ENCODE measurements at regions not wholly inside any gene's neighbourhood (a gene's known extent, or its start where the extent isn't known, plus 50 kb on each side); places are given as distances from the start of the nearest gene placed in this dataset.

DNA sequence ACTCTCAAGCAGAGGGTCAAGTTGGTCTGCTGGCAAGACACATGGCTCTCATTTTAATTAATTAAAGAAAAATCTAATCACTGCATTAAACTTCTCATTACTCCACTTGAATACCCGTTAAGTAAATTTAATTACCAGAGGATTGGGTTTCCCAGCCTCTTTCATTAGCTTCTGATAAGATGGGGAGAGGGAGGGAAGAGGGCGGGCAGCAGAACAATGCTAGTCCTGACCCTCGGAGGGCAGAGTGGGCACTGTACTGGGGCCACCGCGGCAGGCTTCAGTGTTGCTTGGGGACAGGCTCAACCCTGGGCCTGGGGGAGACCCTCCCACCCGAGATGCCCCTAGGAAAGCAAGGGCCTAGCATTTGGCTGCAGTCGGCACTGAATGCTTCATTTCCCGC, 55.6 kb upstream of the LINGO1 start:
- Histone ChIP-seq H3K56ac (replicated peaks; ENCODE audit: insufficient read length, low read depth, low read length) (no peak overlapping the region), H4K8ac (ENCODE audit: extremely low read depth, insufficient read depth, low read length) (no peak overlapping the region), H3K36me3 (ENCODE audit: control insufficient read depth in 2 of 4, insufficient read depth in 4 of 4, low read length in 3 of 4) (no peaks in the 10 kb centered on the region), H2BK5ac (ENCODE audit: low read depth, low read length) (no peak overlapping the region), H3K4me1 (replicated peaks in 1 of 4; ENCODE audit: control insufficient read depth in 3 of 4, insufficient read depth in 4 of 4, low read length in 3 of 4) (peaks cover 0 to 3% (median 0%) of the 10 kb centered on the region in 4 experiments; a peak in 2 of 7 replicates), H2AFZ (ENCODE audit: low read length) (no peak overlapping the region), H3K9ac (replicated peaks in 1 of 4; ENCODE audit: extremely low read depth in 1 of 4, low read depth in 3 of 4, low read length in 3 of 4) (no peak overlapping the region), H2BK12ac (ENCODE audit: low read depth, low read length) (no peak overlapping the region), H4K5ac (ENCODE audit: insufficient read length, low read depth, low read length) (no peak overlapping the region), H3K18ac (ENCODE audit: extremely low read depth, low read length) (no peak overlapping the region), H2BK120ac (replicated peaks; ENCODE audit: low read depth, low read length) (no peak overlapping the region), H3K23me2 (ENCODE audit: low read depth, low read length) (no peaks in the 10 kb centered on the region), H3K4me2 (ENCODE audit: insufficient read depth in 1 of 2, low read depth in 2 of 2, low read length in 2 of 2) (no peak overlapping the region), H4K91ac (replicated peaks; ENCODE audit: insufficient read length, low read length) (no peak overlapping the region), H3K4ac (replicated peaks; ENCODE audit: insufficient read length, low read depth, low read length) (no peak overlapping the region), H2AK5ac (ENCODE audit: low read depth, low read length) (no peak overlapping the region), H3K23ac (ENCODE audit: insufficient read length) (no peak overlapping the region), H2BK15ac (ENCODE audit: low read length) (no peak overlapping the region), H3K14ac (ENCODE audit: insufficient read length) (no peak overlapping the region), H2BK20ac (ENCODE audit: low read length) (no peak overlapping the region), H3K9me3 (ENCODE audit: insufficient read depth in 2 of 2, low read depth in 1 of 2, low read length in 1 of 2) (no peaks in the 10 kb centered on the region), H3K27me3 (replicated peaks in 1 of 4; ENCODE audit: control insufficient read depth in 3 of 4, extremely low read depth in 1 of 4, insufficient read depth in 3 of 4, low read length in 3 of 4) (no peaks in the 10 kb centered on the region), H3K27ac (ENCODE audit: low read depth, low read length) (no peak overlapping the region), H3K79me2 (ENCODE audit: control insufficient read depth in 1 of 2, insufficient read depth in 2 of 2, low read length in 2 of 2) (no peaks in the 10 kb centered on the region), H3K79me1 (ENCODE audit: low read depth, low read length) (no peaks in the 10 kb centered on the region), H4K20me1 (replicated peaks in 1 of 2; ENCODE audit: control insufficient read depth in 1 of 2, insufficient read depth in 2 of 2, low read length in 2 of 2) (no peaks in the 10 kb centered on the region), H3K4me3 (ENCODE audit: extremely low read depth in 1 of 4, insufficient read depth in 2 of 4, low read depth in 3 of 4, low read length in 4 of 4) (no peak overlapping the region)
- ChIA-PET POLR2A (ENCODE audit: partially characterized antibody) (no interaction called here), CTCF (ENCODE audit: partially characterized antibody) (interaction anchor here (1.2 to 2.6 kb wide), 5 partner anchors 24 to 133 kb away, joined by 3 to 6 read pairs (median 4); no protein-coding TSS in a partner anchor)
- TF ChIP-seq POU5F1 (IDR thresholded peaks at IDR 0.05; ENCODE audit: low read depth, low read length), result no peak
- TF ChIP-seq RFX5 (IDR thresholded peaks at IDR 0.05; ENCODE audit: borderline replicate concordance, low read depth, low read length), result no peak
- TF ChIP-seq HDAC6 (IDR thresholded peaks at IDR 0.05; ENCODE audit: low read depth, low read length), result no peak
- TF ChIP-seq YY1 (IDR thresholded peaks at IDR 0.05; ENCODE audit: low read depth, low read length), result no peak
- TF ChIP-seq SRF (IDR thresholded peaks at IDR 0.05; ENCODE audit: low read depth, low read length), result no peak
- TF ChIP-seq SIN3A (conservative IDR thresholded peaks at IDR 0.05 in 1 of 2, IDR thresholded peaks at IDR 0.05 in 1 of 2; ENCODE audit: low read depth in 1 of 2, low read length in 2 of 2), result no peak
- TF ChIP-seq KDM1A (IDR thresholded peaks at IDR 0.05; ENCODE audit: borderline replicate concordance, low read length), result no peak
- TF ChIP-seq GABPA (IDR thresholded peaks at IDR 0.05; ENCODE audit: borderline replicate concordance, insufficient read depth, low read length), result no peak
- no peak for FAIRE-seq
- 87% methylated on average over 8 of the region's 8 CpGs; no CpG with 5 or more reads in 1 of the 2 experiments for WGBS, 2 experiments (ENCODE audit: extremely low coverage in 1 of 2, insufficient coverage in 1 of 2, insufficient read length in 1 of 2, insufficient replicate concordance in 2 of 2, low coverage in 1 of 2, low lambda C conversion rate in 2 of 2, missing lambda C conversion rate in 1 of 2)
- no peak for DNase-seq (ENCODE audit: low read depth in 1 of 2, low spot score in 2 of 2)

All from H1 (cell line).